GM23338 (cell line): ENCODE measurements at regions not wholly inside any gene's neighbourhood (a gene's known extent, or its start where the extent isn't known, plus 50 kb on each side); places are given as distances from the start of the nearest gene placed in this dataset.

Experiments
- CTCF ChIP-seq, 2 experiments: fragments of 200-600 bp in 1 of 2; sonication (generic) in 1 of 2; conservative IDR thresholded peaks; 2 replicates each; pipeline versions ENCODE4 v1.5.1 to v1.6.1; 2016 to 2017; ENCODE audit warnings: antibody characterized with exemption in 2 of 2, low read depth in 2 of 2, mild to moderate bottlenecking in 2 of 2, moderate library complexity in 1 of 2
- ETS1 ChIP-seq: IDR thresholded peaks from 2 replicates; pipeline ENCODE4 v1.6.1; 2016; ENCODE audit warnings: antibody characterized with exemption
- JUNB ChIP-seq: IDR thresholded peaks from one replicate; pipeline ENCODE4 v1.6.1; 2016; ENCODE audit warnings: antibody characterized with exemption; ENCODE audit not compliant: unreplicated experiment
- POLR2AphosphoS5 ChIP-seq: IDR thresholded peaks from 2 replicates; pipeline ENCODE4 v1.6.1; 2016; ENCODE audit warnings: antibody characterized with exemption, low read depth
- ZNF114 ChIP-seq: fragments of 250-450 bp; sonication (Bioruptor Pico); IDR thresholded peaks from 2 replicates; pipeline ENCODE4 v1.5.0; 2020; ENCODE audit warnings: mild to moderate bottlenecking, moderate library complexity
- ZNF331 ChIP-seq: fragments of 250-450 bp; sonication (Bioruptor Pico); IDR thresholded peaks from 2 replicates; pipeline ENCODE4 v1.5.0; 2020; ENCODE audit warnings: low read depth, mild to moderate bottlenecking, moderate library complexity
- ZNF462 ChIP-seq: fragments of 250-450 bp; sonication (Bioruptor Pico); IDR thresholded peaks from 2 replicates; pipeline ENCODE4 v1.5.0; 2020; ENCODE audit warnings: mild to moderate bottlenecking, moderate library complexity

GRCh38 chr4:117908306-117909207, 125.7 kb upstream of the NDST3 start (continued):
- TF ChIP-seq ZNF462: no peak
- no peak for TF ChIP-seq ZNF331 (CRISPR knock-in tag)
- no peak for TF ChIP-seq POLR2AphosphoS5
- TF ChIP-seq CTCF (conservative IDR thresholded peaks at IDR 0.05; ENCODE audit: low read depth in 2 of 2): no peak
- no peak for TF ChIP-seq ZNF114 (CRISPR knock-in tag)
- TF ChIP-seq JUNB: no peak
- no peak for TF ChIP-seq ETS1
